HG02870 (cell line): ENCODE measurements at regions not wholly inside any gene's neighbourhood (a gene's known extent, or its start where the extent isn't known, plus 50 kb on each side); places are given as distances from the start of the nearest gene placed in this dataset.

Experiments
- ATAC-seq: cut with Tn5 transposase; IDR thresholded peaks from one replicate; pipeline ENCODE4 v1.9.1; 2021; ENCODE audit warnings: mild to moderate bottlenecking, moderate library complexity; ENCODE audit not compliant: unreplicated experiment

DNA sequence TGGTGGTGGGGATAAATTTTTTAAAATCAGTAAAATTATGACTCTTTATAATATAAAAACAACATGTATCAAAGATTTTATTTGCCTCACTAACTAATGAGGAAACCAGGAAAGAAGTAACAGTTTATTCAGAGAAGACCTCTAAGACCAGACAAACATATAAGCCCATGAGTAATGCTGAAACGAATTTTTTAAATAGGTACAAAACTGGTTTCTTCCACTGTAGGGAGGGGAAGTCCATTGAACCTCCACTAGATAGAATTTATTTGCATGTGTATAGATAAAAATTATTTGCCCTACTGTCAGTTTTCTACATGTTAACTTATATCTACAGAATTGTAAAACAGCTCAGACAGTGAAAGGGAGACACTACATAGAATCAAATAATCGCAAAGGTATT lies 86.8 kb downstream of the ZC3H11B start:
- ATAC-seq: no peak

DNA sequence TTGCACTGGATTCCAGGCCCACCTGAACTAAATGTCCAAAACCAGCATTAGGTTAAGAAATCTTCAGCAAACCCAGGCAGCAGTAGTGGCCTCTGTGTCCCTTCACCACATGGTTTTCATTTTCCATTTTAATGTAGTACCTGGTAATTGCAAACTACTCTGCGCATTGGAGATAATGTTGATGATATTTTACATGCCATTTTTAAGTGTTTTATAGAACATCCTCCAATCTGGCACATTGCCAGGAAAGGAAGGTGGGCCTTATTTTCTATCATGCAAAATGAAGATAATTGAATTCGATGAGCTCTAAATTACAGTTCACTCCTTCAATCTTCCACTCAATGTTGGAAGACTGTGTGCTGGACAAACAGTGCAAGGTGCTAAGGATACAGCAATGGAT lies 89.5 kb downstream of the ZC3H11B start:
- no peak for ATAC-seq

- no peak for ATAC-seq
Observed at GRCh38 chr1:219521325-219521724, 91.6 kb downstream of the ZC3H11B start.

GRCh38 chr1:219520241-219520640 lies 92.7 kb downstream of the ZC3H11B start:
- ATAC-seq: no peak

- no peak for ATAC-seq
Observed at GRCh38 chr1:219518907-219519248, 94.0 kb downstream of the ZC3H11B start.

DNA sequence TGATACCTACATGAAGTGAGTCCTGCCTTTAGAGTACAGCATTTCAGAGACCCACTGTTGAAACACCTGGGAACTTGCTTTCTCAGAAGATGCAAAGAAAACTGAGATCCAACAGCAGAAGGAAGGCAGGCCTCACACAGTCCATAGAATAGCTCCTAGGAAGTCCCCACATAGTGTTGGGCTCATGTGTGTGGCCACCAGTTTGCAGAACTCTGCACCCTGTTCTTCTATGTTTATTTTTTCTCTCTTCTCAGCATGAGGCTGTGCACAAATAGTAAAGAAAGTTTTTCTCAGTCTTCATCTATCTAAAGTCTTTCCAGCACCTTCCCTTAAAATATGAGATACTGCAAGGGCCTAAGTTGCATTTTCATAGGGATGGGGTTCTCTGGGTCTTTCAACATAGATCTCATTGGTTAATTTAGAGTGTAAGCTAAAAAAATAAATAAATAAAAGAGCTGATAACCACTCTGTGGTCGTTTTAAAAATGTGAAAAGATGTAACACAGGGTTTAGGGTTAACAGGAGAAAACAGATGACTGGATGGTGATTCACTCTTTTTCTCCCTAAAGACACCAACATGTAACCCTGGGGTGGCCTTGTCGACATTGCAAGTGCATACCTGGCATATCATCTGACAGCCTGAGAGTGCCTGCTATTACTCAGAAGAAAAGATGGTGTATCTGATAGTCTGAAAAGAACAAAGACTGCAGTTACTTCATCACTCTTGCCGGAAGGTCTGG lies 94.6 kb downstream of the ZC3H11B start:
- no peak for ATAC-seq

DNA sequence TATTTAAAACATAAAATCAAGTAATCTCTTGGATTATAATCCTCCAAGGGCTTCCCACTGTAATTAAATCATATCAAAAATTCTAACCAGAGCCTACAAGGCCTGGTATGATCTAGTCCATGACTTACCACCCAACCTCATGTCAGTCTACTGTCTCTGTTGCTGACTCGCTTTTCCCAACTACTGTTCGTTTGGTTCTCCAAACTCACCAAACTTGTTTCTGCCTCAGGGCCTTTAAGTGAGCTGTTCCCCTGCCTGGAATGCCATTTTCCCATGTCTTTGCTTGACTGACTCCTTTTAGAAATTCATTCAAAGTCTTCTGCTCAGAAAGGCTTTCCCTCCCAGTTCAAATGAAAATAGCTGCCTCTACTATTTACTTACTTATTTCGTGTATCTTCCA lies 95.9 kb downstream of the ZC3H11B start:
- ATAC-seq: no peak

GRCh38 chr1:219514728-219515127 lies 98.2 kb downstream of the ZC3H11B start:
- no peak for ATAC-seq

GRCh38 chr1:219507437-219507836 lies 105.5 kb downstream of the ZC3H11B start:
- ATAC-seq: peak; percentile 55

DNA sequence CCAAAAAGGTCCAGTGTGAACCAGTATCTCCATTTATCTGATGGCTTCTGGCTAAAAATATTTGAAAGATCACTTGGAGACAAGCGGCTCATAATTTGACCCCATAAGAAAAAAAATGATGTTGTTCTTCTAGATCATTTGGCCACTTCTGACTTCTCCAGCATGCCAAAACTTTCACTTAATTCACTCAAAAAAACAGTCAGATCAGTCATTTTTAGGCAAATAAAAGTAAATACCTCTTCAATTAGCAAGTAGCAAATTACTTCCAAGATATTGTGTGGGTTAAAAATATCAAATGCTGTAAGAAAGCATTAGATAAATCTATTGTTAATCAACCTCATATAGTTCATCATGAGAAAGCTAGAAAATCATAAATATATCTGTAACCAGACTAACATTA lies 106.0 kb downstream of the ZC3H11B start:
- no peak for ATAC-seq

GRCh38 chr1:219506473-219506899 lies 106.4 kb downstream of the ZC3H11B start:
- no peak for ATAC-seq

GRCh38 chr1:219505886-219506285 lies 107.0 kb downstream of the ZC3H11B start:
- ATAC-seq: no peak

GRCh38 chr1:219503604-219504003 lies 109.3 kb downstream of the ZC3H11B start:
- no peak for ATAC-seq

DNA sequence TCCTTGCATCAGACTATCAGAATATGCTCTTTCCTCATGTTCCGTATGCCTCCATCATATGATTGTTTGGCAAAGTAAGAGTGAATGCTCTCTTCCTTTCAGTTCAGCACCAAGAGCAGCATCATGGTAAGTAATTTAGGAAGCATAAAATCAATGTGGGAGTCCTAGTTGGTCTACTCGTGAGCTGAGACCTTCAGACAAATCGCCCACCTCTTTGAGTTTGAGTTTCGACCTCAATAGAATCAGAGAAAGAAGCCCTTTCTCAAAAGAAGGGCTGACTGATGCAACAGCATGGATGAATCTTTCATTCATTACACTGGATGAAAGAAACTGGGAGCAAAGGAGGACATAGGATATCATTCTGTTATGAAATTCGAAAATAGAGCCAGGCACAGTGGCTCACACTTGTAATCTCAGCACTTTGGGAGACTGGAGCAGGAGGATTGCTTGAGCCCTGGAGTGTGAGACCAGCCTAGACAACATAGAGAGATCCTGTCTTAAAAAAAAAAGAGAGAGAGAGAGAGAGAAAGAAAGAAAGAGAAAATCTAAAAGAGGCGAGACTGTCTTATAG lies 112.5 kb downstream of the ZC3H11B start:
- ATAC-seq: no peak

DNA sequence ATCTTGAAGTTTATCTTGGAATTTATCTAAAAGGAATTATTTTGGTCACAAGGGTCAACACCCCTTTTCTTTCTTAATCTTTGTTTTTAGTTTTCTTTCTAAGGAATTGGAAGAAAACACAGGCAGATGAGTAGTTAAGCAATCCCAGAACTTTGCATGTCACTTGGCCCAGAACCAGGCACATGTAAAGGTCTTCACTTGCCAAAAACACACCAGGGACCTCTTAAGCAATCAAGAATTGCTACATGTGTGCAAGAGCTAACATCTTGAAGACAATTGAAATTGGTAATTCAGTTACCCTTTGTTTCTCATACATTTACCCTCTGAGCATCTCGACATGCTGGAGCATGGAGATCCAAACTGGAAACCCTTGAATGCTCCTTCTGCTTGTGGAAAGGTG lies 114.2 kb downstream of the ZC3H11B start:
- ATAC-seq: no peak

GRCh38 chr1:219495737-219496408 lies 117.0 kb downstream of the ZC3H11B start:
- ATAC-seq: no peak

GRCh38 chr1:219492717-219493116 lies 120.2 kb downstream of the ZC3H11B start:
- ATAC-seq: no peak

DNA sequence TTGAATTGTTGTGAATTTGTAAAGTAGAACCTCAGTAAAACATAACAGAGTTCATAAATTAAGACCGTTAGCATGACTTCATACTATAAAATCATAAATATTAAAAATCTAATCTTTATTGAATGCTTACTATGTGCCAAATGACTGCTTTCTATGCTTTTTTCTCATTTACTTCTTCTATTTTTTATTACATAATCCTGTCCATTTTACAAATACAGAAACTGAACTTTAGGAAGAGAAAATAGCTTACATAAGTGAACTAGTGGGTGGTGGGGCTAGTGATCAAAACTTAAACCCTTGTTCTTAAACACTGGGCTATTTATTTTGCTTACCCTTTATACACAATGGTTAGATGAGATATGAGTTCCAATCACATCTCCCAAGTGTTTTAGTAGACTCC lies 122.3 kb downstream of the ZC3H11B start:
- ATAC-seq: no peak

GRCh38 chr1:219489636-219490035 lies 123.3 kb downstream of the ZC3H11B start:
- no peak for ATAC-seq

GRCh38 chr1:219488275-219488674 lies 124.6 kb downstream of the ZC3H11B start:
- no peak for ATAC-seq

GRCh38 chr1:219483530-219483929 lies 129.4 kb downstream of the ZC3H11B start:
- no peak for ATAC-seq

DNA sequence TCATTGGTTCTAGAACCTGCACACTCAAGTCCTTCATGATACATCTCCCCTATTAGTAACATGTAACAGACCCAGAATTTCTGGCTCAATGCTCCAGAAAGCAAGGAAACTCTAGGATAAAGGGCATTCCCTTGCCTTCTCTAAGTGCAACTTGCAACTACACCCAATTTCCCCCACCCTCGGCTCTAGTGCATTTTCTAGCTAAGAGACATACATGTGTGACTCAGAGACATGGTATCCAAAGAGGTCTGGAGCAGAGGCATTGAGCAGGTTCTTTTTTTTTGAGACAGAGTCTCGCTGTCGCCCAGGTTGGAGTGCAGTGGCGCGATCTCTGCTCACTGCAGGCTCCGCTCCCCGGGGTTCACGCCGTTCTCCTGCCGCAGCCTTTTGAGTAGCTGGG lies 132.9 kb downstream of the ZC3H11B start:
- no peak for ATAC-seq
